NCI-H146 (cell line): ENCODE measurements at regions not wholly inside any gene's neighbourhood (a gene's known extent, or its start where the extent isn't known, plus 50 kb on each side); places are given as distances from the start of the nearest gene placed in this dataset.
"Not testable (repeated sequence)": the region's sequence is repeated elsewhere in the genome, so short reads cannot be mapped to it uniquely, and the experiment has no call there.

Experiments
- DNase-seq: peaks from one replicate; lab custom pipeline; 2025; lab: John Stamatoyannopoulos, UW

DNA sequence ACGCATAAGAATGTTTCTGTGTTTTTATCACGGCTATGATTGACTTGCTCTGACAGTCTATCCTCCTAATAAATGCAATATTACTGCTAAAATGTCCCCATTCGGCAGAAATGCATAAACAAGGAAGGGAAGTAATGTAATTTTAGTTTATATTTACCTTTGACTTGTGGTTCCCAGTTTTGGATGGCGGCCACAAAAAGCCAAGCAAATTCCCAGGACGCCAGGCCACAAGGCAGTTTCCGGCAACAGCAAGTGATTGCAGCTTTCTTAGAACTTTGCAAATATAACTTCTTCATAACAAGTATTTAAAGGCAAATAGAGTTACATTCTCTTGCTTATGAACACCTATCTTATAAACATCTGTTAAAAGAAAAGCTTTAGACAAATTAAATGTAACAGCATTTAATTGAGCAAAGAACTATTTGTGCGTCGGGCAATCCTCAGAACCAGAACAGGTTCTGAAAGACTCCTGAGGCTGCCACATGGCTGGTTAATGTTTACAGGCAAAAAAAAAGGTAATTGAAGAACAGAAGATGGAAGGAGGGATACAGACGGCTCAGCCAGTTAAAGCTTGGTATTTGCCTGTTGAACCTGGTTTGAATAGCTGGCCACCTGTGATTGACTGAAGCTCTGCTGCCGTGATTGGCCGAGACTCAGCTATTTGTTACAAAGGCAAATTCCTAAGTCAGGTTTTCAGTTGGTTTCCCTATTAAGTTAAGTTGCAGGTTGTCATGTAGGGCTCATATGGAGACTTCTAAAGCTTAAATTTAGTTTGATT is 80.8 kb downstream of the C21orf91 start:
- no peak for DNase-seq

GRCh38 chr21:17736072-17736471 is 83.1 kb downstream of the C21orf91 start:
- DNase-seq: no peak

GRCh38 chr21:17733209-17733608 is 85.9 kb downstream of the C21orf91 start:
- DNase-seq: no peak

GRCh38 chr21:17732306-17732705 is 86.8 kb downstream of the C21orf91 start:
- no peak for DNase-seq

DNA sequence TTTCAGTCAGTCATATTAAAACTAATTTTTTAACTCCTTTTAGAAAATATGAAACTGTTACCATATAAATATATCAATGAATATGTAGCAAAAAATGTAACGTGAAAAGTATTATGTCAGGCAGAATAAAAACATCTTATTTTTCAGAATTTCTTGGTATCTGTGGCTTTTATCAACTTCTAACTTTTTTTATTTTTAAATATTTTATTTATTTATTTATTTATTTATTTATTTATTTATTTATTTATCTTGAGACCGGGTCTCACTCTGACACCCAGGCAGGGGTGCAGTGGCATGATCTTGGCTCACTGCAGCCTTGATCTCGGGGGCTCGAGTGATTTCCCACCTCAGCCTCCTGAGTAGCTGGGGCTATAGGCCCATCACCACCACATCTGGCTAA is 87.6 kb downstream of the C21orf91 start:
- DNase-seq: no peak

DNA sequence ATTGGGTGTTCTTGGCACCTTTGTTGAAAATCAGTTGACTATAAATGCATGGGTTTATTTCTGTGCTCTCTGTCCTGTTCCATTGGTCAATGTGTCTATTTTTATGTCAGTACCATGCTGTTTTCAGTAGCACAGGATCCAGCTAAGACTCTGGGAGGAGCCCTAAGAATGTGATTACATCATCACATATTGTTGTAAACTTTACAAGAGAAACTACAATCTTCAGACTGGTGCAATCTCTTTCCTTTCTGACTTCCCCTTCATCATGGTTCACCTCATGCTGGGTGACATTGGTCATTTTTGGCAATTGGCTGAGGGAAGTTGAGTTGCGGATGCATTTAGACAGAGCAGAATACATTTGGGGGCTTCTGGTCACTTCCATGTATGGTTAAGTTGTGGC is 88.4 kb downstream of the C21orf91 start:
- DNase-seq: no peak

- no peak for DNase-seq
Measured at GRCh38 chr21:17729455-17729854, 89.7 kb downstream of the C21orf91 start.

GRCh38 chr21:17727361-17727760 is 91.8 kb downstream of the C21orf91 start:
- no peak for DNase-seq

GRCh38 chr21:17726047-17726829 is 92.9 kb downstream of the C21orf91 start:
- DNase-seq: no peak

- DNase-seq: no peak
Measured at GRCh38 chr21:17725339-17725738, 93.8 kb downstream of the C21orf91 start.

- DNase-seq: no peak
Measured at GRCh38 chr21:17712887-17713286, 100.2 kb upstream of the BTG3 start.

DNA sequence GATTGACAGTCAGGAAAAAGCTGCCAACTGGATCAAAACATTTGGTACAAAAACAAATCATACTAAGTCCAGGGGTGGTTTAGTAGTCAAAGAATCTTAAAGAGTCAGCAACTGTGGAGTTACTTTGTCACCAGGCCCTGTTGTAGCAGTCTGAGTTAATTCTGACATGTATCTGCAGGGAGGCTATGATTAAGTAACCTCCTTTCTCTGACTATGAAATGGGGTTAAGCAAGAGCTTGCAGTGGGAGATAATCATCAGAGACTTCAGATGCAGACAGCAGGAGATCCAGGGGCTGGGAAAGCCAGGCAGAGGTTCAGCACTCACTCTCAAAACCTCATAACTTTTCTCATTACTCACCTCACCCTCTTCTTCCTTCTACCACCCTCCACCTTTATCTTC is 99.2 kb upstream of the BTG3 start:
- no peak for DNase-seq

- no peak for DNase-seq
Measured at GRCh38 chr21:17709266-17709611, 96.5 kb upstream of the BTG3 start.

DNA sequence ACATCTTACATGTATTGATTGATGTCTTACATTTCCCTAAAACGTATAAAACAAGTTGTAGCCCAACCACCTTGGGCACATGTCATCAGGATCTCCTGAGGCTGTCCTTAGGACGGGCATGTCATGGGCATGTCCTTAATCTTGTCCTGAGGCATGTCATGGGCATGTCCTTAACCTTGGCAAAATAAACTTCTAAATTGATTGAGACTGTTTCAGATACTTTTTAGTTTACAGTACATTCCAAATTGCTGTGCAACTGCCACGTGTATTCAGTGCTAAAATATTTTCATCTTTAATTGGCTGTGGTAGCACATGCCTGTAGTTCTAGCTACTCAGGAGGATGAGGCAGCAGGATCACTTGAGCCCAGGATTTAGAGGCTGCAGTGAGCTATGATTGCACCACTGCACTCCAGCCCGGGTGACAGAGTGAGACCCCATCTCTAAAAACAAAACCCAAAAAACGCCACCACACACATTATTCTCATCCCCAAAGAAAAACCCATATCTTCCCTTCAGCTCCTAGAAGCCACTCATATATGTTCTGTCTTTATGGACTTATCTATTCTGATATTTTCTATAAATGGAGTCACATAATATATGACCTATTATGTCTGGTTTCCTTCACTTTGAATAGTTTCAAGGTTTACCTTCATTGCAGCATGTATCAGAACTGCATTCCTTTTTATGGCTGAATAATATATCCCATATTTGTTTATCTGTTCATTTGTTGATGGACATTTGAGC is 96.0 kb upstream of the BTG3 start:
- DNase-seq: no peak

- DNase-seq: no peak
Measured at GRCh38 chr21:17699524-17700189, 87.0 kb upstream of the BTG3 start.

DNA sequence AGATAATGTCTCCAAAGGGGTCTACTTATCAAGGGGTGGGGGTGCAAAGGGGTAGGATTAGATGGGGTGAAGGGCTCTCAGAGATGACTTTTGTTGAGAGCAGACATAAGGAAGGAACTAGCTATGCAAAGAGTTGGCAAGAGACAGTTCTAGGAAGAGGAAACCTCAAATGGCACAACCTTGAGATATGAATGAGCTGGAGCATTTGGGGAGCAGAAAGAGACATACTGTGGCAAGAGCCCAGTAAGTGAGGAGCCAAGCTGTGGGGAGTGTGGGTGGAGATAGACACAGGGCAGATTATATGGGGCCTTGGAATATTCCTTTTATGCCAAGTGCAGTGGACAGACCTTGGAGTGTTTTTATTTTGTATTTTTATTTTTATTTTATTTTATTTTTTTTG is 84.8 kb upstream of the BTG3 start:
- no peak for DNase-seq

- DNase-seq: not testable (repeated sequence)
Measured at GRCh38 chr21:17694416-17694815, 81.7 kb upstream of the BTG3 start.

DNA sequence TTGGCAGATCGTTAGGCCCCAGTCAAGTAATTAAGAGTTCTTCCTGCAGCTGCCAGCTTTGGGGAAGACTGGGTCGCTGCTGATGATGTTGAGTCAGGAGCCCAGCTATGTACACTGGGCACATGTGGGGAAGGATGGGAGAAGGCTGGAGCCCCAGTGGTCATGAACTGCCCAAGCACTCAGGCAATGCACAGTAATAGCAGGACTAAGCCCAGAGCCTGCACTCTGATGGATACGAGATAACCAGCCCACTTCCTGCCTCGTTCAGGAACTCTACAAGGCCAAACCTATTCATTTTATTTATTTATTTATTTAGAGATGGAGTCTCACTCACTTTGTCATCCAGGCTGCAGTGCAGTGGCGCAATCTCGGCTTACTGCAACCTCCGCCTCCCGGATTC is 81.1 kb upstream of the BTG3 start:
- DNase-seq: no peak

DNA sequence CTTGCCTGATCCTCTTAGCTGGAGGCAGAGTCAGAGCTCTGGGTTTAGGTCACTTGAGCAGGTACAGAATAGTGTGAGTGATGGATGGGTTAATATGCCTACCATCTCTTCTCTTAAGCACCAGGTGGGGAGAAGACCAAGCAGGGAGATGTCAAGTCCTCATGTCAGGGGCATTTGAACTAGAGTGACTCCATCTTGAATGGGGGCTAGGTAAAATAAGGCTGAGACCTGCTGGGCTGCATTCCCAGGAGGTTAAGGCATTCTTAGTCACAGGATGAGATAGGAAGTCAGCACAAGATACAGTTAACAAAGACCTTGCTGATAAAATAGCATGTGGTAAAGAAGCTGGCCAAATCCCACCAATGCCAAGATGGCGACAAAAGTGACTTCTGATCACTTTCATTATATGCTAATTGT is 77.4 kb upstream of the BTG3 start:
- no peak for DNase-seq

DNA sequence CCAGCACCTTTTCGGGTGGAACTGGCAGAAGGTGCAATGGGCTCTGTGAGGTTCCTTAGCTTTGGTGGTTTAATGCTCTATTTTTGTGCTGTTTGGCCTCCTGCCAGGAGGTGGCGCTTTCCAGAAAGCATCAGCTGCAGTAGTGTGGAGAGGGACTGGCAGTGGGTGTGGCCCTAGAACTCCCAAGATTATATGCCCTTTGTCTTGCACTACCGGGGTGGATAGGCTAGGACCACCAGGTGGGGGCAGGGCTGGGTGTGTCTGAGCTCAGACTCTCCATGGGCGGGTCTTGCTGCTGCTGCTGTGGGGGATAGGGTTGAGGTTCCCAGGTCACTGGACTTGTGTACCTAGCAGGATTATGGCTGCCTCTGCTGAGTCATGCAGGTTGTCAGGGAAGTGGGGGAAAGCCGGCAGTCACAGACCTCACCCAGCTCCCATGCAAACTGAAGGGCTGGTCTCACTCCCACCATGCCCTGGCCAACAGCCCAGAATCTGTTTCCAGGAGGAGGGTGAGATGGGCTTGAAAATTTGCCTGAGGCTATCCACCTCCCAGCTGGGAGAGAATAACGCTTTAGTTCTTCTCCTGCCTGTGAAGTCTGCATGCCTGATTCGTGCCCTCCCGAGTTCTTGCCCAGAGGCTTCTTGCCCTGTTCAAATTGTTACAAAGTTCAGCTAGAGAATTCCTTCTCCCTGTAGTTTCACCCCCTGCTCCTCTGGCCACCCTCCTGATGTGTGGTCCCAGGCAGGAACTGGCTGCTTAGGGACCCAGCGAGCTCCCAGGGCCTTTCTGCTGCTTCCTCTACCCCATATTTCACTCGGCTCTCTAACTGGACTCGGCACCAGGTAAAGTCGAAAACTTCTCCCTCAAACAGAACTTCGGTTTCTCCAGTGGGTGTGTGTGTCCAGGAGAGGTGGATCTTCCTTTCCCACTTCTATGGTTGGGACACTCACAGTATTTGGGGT is 76.5 kb upstream of the BTG3 start:
- DNase-seq: peak; percentile 50

DNA sequence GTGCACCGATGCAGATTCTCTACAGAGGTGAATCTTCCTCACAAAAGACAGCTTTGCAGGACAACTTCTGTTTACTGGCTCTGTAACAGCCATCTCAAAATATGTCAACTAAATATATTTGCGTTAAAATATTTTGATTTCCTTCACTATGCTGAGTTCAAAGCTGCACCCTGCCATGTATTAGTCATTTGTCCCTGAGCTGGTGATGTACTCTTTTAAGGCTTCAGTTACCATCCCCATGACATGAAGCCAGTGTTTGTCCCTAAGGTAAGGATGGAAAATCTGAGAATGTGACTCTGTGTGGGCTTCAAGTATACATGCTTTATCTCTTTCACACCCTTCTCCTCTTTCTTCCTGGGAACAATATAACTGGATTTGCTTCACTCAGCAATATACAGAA is 70.2 kb upstream of the BTG3 start:
- no peak for DNase-seq
